Endothelial cell of umbilical vein (primary cell): ENCODE measurements at regions not wholly inside any gene's neighbourhood (a gene's known extent, or its start where the extent isn't known, plus 50 kb on each side); places are given as distances from the start of the nearest gene placed in this dataset.

Experiments
- BruUV-seq: library from RNA; stranded (reverse); fragments of 400-500 nt; replicated peaks from 2 replicates; lab custom pipeline; 2021; lab: Mats Ljungman, UMichigan
- CTCF ChIA-PET: fragments of 300-600, 350-600 bp; sonication (Branson Sonifier 250); formaldehyde crosslinking; loops from one replicate; lab custom pipeline; 2021; ENCODE audit warnings: antibody characterized with exemption, inconsistent platforms; lab: Charles Lee
- POLR2A ChIA-PET: fragments of 300-600, 350-600 bp; sonication (Branson Sonifier 250); formaldehyde crosslinking; loops from one replicate; lab custom pipeline; 2021; ENCODE audit warnings: antibody characterized with exemption, inconsistent platforms; lab: Charles Lee
- DNase-seq: peaks from one replicate; pipeline ENCODE4 v3.0.0-alpha.2; 2011; ENCODE audit warnings: low read depth, low spot score
- FAIRE-seq: peaks from 2 replicates; lab custom pipeline; 2011; peaks lifted over from hg19 to GRCh38; lab: Jason Lieb, UNC
- H2AFZ ChIP-seq: 2 replicates; pipeline ENCODE4 v1.6.0; 2012; ENCODE audit warnings: low read depth, low read length, control low read depth, inconsistent platforms
- H3K27ac ChIP-seq: 2 replicates; pipeline ENCODE4 v1.5.1; 2011; ENCODE audit warnings: low read depth, mild to moderate bottlenecking, control low read depth, low read length, moderate library complexity; ENCODE audit not compliant: insufficient read depth
- H3K27me3 ChIP-seq, 2 experiments: 2 replicates each; pipeline versions ENCODE4 v1.6.0 to v1.6.1; 2011; ENCODE audit warnings: low read length in 2 of 2, mixed read lengths in 1 of 2; ENCODE audit not compliant: control insufficient read depth in 2 of 2, insufficient read depth in 2 of 2
- H3K36me3 ChIP-seq, 2 experiments: 2 replicates in 1 of 2; 3 replicates in 1 of 2; pipeline ENCODE4 v1.5.1; 2011; ENCODE audit warnings: low read length in 2 of 2, mild to moderate bottlenecking in 1 of 2, moderate library complexity in 1 of 2; ENCODE audit not compliant: control insufficient read depth in 2 of 2, insufficient read depth in 2 of 2; ENCODE audit errors: extremely low read depth in 1 of 2
- H3K4me1 ChIP-seq: 3 replicates; pipeline ENCODE4 v1.5.1; 2011; ENCODE audit warnings: mild to moderate bottlenecking, low read length; ENCODE audit not compliant: control insufficient read depth, insufficient read depth; ENCODE audit errors: extremely low read depth
- H3K4me2 ChIP-seq: 2 replicates; pipeline ENCODE4 v1.6.1; 2011; ENCODE audit warnings: low read length, control low read depth, mixed read lengths; ENCODE audit not compliant: insufficient read depth
- H3K4me3 ChIP-seq, 3 experiments: fragments of 200-600 bp in 1 of 3; sonication (generic), shearing (Covaris generic) in 1 of 3; replicated peaks in 1 of 3; 2 replicates each; pipeline ENCODE4 v1.5.1; 2011 to 2016; ENCODE audit warnings: control low read depth in 3 of 3, low read length in 3 of 3, mild to moderate bottlenecking in 2 of 3, inconsistent platforms in 1 of 3, low read depth in 1 of 3, moderate library complexity in 1 of 3; ENCODE audit not compliant: insufficient read depth in 1 of 3
- H3K79me2 ChIP-seq: 2 replicates; pipeline ENCODE4 v1.6.0; 2012; ENCODE audit warnings: low read length, inconsistent platforms; ENCODE audit not compliant: control insufficient read depth, insufficient read depth
- H3K9ac ChIP-seq: replicated peaks from 2 replicates; pipeline ENCODE3; 2011; ENCODE audit warnings: low read length, control low read depth; ENCODE audit not compliant: insufficient read depth; ENCODE audit errors: extremely low read depth
- H3K9me1 ChIP-seq: replicated peaks from 3 replicates; pipeline ENCODE4 v1.6.0; 2011; ENCODE audit warnings: mild to moderate bottlenecking, low read length; ENCODE audit not compliant: control insufficient read depth, insufficient read depth; ENCODE audit errors: extremely low read depth
- H3K9me3 ChIP-seq: replicated peaks from 2 replicates; pipeline ENCODE4 v1.5.1; 2012; ENCODE audit warnings: low read length, inconsistent platforms; ENCODE audit not compliant: control insufficient read depth, insufficient read depth
- H4K20me1 ChIP-seq: replicated peaks from 2 replicates; pipeline ENCODE3; 2011; ENCODE audit warnings: mild to moderate bottlenecking, low read length; ENCODE audit not compliant: control insufficient read depth, insufficient read depth; ENCODE audit errors: extremely low read depth
- EZH2 ChIP-seq: IDR thresholded peaks from 2 replicates; pipeline ENCODE4 v1.6.1; 2012; ENCODE audit warnings: borderline replicate concordance, low read depth, mild to moderate bottlenecking, moderate library complexity, low read length, inconsistent platforms; ENCODE audit not compliant: severe bottlenecking
- FOS ChIP-seq: IDR thresholded peaks from 2 replicates; pipeline ENCODE4 v1.6.1; 2011; ENCODE audit warnings: mild to moderate bottlenecking, low read length, moderate library complexity, borderline replicate concordance; ENCODE audit not compliant: insufficient read depth
- GATA2 ChIP-seq: IDR thresholded peaks from 2 replicates; pipeline ENCODE4 v1.7.0; 2011; ENCODE audit warnings: low read depth, mild to moderate bottlenecking, moderate library complexity, mixed read lengths, low read length; ENCODE audit not compliant: insufficient read length, insufficient read depth
- JUN ChIP-seq: IDR thresholded peaks from 2 replicates; pipeline ENCODE4 v1.6.1; 2011; ENCODE audit warnings: borderline replicate concordance, low read depth; ENCODE audit not compliant: insufficient read length, insufficient read depth
- MYC ChIP-seq: IDR thresholded peaks from one replicate; pipeline ENCODE4 v1.6.1; 2011; ENCODE audit warnings: mild to moderate bottlenecking, low read depth, low read length
- POLR2A ChIP-seq: IDR thresholded peaks from 2 replicates; pipeline ENCODE4 v1.6.1; 2012; ENCODE audit warnings: low read depth, mild to moderate bottlenecking, control low read depth, low read length
- POLR2AphosphoS5 ChIP-seq: IDR thresholded peaks from 2 replicates; pipeline ENCODE4 v1.6.1; 2012; ENCODE audit warnings: low read depth, mild to moderate bottlenecking, control low read depth, low read length, moderate library complexity; ENCODE audit not compliant: insufficient read depth
- dilution Hi-C: fragments of 300-500 bp; cut with MboI; formaldehyde crosslinking; loops from one replicate; pipeline ENCODE4 v1.15.0; 2019; ENCODE audit warnings: low sequenced_read_pairs; ENCODE audit not compliant: extremely low pct_ligation_motif_present
- intact Hi-C: fragments of 100-400 bp; cut with micrococcal nuclease; formaldehyde crosslinking; loops from one replicate; pipeline ENCODE4 v1.10.0; 2022
- TF ChIP-seq, protein P1 (sequence below): IDR thresholded peaks from 2 replicates; pipeline ENCODE4 v1.6.1; 2011; ENCODE audit not compliant: insufficient read depth, insufficient read length
- TF ChIP-seq, protein P2 (sequence below), 2 donors: IDR thresholded peaks; 1 replicate in 1 of 2; 2 replicates in 1 of 2; pipeline ENCODE4 v1.5.1; 2011; ENCODE audit warnings: low read length in 2 of 2, mild to moderate bottlenecking in 2 of 2, moderate library complexity in 2 of 2, control low read depth in 1 of 2, inconsistent platforms in 1 of 2, low read depth in 1 of 2; ENCODE audit not compliant: insufficient read depth in 1 of 2; ENCODE audit errors: extremely low read depth in 1 of 2

DNA sequence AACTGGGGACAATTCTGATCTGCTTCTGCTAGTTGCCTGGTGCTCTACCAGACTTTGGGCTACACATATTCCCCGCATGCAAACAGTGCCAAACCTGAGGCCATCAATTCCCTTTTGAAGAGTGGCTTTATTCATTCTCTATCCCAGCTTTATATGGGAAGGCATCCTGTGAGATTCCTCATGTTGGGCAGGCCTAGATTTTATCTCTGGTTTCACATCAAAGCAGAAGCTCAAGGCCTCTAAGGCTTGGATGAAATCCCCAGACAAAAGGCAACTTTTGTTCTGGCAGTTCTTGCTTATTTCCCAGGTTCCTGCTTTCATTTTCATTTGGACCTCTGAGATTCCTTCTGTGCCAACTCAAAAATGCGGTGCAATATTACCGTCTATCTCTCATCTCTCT lies 648.8 kb downstream of the QKI start:
- Histone ChIP-seq H3K27me3 (no peaks in the 10 kb centered on the region), H3K9me3 (no peaks in the 10 kb centered on the region), H2AFZ (no peak overlapping the region), H4K20me1 (no peaks in the 10 kb centered on the region), H3K4me2 (no peak overlapping the region), H3K9ac (no peak overlapping the region), H3K36me3 (no peaks in the 10 kb centered on the region), H3K4me3 (no peak overlapping the region), H3K9me1 (no peaks in the 10 kb centered on the region), H3K4me1 (no peaks in the 10 kb centered on the region), H3K79me2 (no peaks in the 10 kb centered on the region), H3K27ac (no peak overlapping the region)
- TF ChIP-seq, protein P1, sequence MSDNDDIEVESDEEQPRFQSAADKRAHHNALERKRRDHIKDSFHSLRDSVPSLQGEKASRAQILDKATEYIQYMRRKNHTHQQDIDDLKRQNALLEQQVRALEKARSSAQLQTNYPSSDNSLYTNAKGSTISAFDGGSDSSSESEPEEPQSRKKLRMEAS, result no peak
- no peak for TF ChIP-seq POLR2AphosphoS5
- no peak for TF ChIP-seq JUN
- no peak for TF ChIP-seq GATA2
- TF ChIP-seq, protein P2, sequence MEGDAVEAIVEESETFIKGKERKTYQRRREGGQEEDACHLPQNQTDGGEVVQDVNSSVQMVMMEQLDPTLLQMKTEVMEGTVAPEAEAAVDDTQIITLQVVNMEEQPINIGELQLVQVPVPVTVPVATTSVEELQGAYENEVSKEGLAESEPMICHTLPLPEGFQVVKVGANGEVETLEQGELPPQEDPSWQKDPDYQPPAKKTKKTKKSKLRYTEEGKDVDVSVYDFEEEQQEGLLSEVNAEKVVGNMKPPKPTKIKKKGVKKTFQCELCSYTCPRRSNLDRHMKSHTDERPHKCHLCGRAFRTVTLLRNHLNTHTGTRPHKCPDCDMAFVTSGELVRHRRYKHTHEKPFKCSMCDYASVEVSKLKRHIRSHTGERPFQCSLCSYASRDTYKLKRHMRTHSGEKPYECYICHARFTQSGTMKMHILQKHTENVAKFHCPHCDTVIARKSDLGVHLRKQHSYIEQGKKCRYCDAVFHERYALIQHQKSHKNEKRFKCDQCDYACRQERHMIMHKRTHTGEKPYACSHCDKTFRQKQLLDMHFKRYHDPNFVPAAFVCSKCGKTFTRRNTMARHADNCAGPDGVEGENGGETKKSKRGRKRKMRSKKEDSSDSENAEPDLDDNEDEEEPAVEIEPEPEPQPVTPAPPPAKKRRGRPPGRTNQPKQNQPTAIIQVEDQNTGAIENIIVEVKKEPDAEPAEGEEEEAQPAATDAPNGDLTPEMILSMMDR (IDR thresholded peaks at IDR 0.05; ENCODE audit: extremely low read depth in 1 of 2, insufficient read depth in 1 of 2, low read depth in 1 of 2, low read length in 2 of 2), result no peak
- TF ChIP-seq EZH2, result no peak
- TF ChIP-seq POLR2A, result no peak
- no peak for TF ChIP-seq FOS
- no peak for TF ChIP-seq MYC
- no TSS peak for BruUV-seq
- ChIA-PET CTCF (no interaction called here), POLR2A (no interaction called here)
- FAIRE-seq (no peak), DNase-seq (no peak)
- dilution Hi-C loops (no loop called here), intact Hi-C loops (no loop called here)
